SK-N-SH (cell line): ENCODE measurements at regions not wholly inside any gene's neighbourhood (a gene's known extent, or its start where the extent isn't known, plus 50 kb on each side); places are given as distances from the start of the nearest gene placed in this dataset.

Source experiments
- CTCF ChIA-PET: fragments of 300-600, 350-600 bp; formaldehyde crosslinking; extraction: SDS; loops from one replicate; lab custom pipeline; 2021; lab: Yijun Ruan, JAX
- POLR2A ChIA-PET: fragments of 350-600 bp; sonication (Branson Sonifier 250); formaldehyde crosslinking; extraction: SDS; loops from one replicate; lab custom pipeline; 2020; ENCODE audit warnings: antibody characterized with exemption, inconsistent platforms; lab: Yijun Ruan, JAX
- DNase-seq: peaks from one replicate; pipeline ENCODE4 v3.0.0; 2012
- H2AFZ ChIP-seq: fragments of 200-600 bp; sonication (generic); 2 replicates; pipeline ENCODE4 v1.8.1; 2016; ENCODE audit warnings: antibody characterized with exemption, mild to moderate bottlenecking, low read depth
- H3F3A ChIP-seq: fragments of 200-600 bp; sonication (generic); replicated peaks from 2 replicates; pipeline ENCODE3; 2016; ENCODE audit warnings: antibody characterized with exemption, mild to moderate bottlenecking; ENCODE audit not compliant: insufficient read depth
- H3K27ac ChIP-seq, 2 experiments: fragments of 200-500 bp in 1 of 2; fragments of 200-600 bp in 1 of 2; sonication (Bioruptor generic) in 1 of 2; sonication (generic), shearing (Covaris generic) in 1 of 2; 2 replicates each; pipeline versions ENCODE4 v1.5.1 to v1.6.1; 2014 to 2016; ENCODE audit warnings: low read depth in 2 of 2, inconsistent platforms in 1 of 2, low read length in 1 of 2, mild to moderate bottlenecking in 1 of 2, mixed read lengths in 1 of 2
- H3K27me3 ChIP-seq: fragments of 200-600 bp; sonication (generic), shearing (Covaris generic); 2 replicates; pipeline ENCODE4 v1.6.1; 2016; ENCODE audit warnings: mixed run types; ENCODE audit not compliant: insufficient read depth
- H3K36me3 ChIP-seq, 2 experiments: fragments of 200-500 bp in 1 of 2; fragments of 200-600 bp in 1 of 2; sonication (Bioruptor generic) in 1 of 2; sonication (generic) in 1 of 2; replicated peaks in 1 of 2; 2 replicates each; pipeline versions ENCODE3 to v1.5.1; 2014 to 2016; ENCODE audit warnings: low read length in 1 of 2, mild to moderate bottlenecking in 1 of 2; ENCODE audit not compliant: insufficient read depth in 2 of 2, control insufficient read depth in 1 of 2
- H3K4me1 ChIP-seq, 2 experiments: fragments of 200-500 bp in 1 of 2; fragments of 200-600 bp in 1 of 2; sonication (Bioruptor generic) in 1 of 2; sonication (generic), shearing (Covaris generic) in 1 of 2; 2 replicates each; pipeline versions ENCODE4 v1.5.1 to v1.6.1; 2014 to 2016; ENCODE audit warnings: low read depth in 1 of 2, low read length in 1 of 2, mixed run types in 1 of 2; ENCODE audit not compliant: insufficient read depth in 2 of 2, control insufficient read depth in 1 of 2
- H3K4me2 ChIP-seq: fragments of 200-600 bp; sonication (generic), shearing (Covaris generic); 2 replicates; pipeline ENCODE4 v1.6.1; 2017; ENCODE audit warnings: mixed run types
- H3K4me3 ChIP-seq, 2 experiments: fragments of 200-500 bp in 1 of 2; fragments of 200-600 bp in 1 of 2; sonication (Bioruptor generic) in 1 of 2; sonication (generic), shearing (Covaris generic) in 1 of 2; 2 replicates each; pipeline versions ENCODE4 v1.5.1 to v1.8.1; 2014 to 2016; ENCODE audit warnings: low read depth in 2 of 2, inconsistent platforms in 1 of 2, low read length in 1 of 2, mild to moderate bottlenecking in 1 of 2, mixed read lengths in 1 of 2, moderate library complexity in 1 of 2
- H3K79me2 ChIP-seq: fragments of 200-600 bp; sonication (generic); 2 replicates; pipeline ENCODE4 v1.8.1; 2017; ENCODE audit warnings: mild to moderate bottlenecking; ENCODE audit not compliant: insufficient read depth
- H3K9ac ChIP-seq: fragments of 200-600 bp; sonication (generic); 2 replicates; pipeline ENCODE4 v1.6.1; 2017; ENCODE audit warnings: mixed run types
- H3K9me2 ChIP-seq: fragments of 200-600 bp; sonication (generic); 2 replicates; pipeline ENCODE4 v1.6.1; 2017; ENCODE audit warnings: mixed run types
- H3K9me3 ChIP-seq: fragments of 200-600 bp; sonication (generic); 2 replicates; pipeline ENCODE4 v1.6.1; 2017; ENCODE audit warnings: mixed run types, mild to moderate bottlenecking, moderate library complexity
- H4K20me1 ChIP-seq: fragments of 200-600 bp; sonication (generic); 2 replicates; pipeline ENCODE4 v1.6.1; 2017; ENCODE audit warnings: mild to moderate bottlenecking, mixed run types; ENCODE audit not compliant: insufficient read depth
- CHD2 ChIP-seq: fragments of 150-350 bp; IDR thresholded peaks from 2 replicates; pipeline ENCODE4 v1.6.1; 2018; ENCODE audit warnings: low read length; ENCODE audit not compliant: partially characterized antibody
- EP300 ChIP-seq, 2 experiments: IDR thresholded peaks; 2 replicates each; pipeline versions ENCODE4 v1.4.0 to v1.6.1; 2012; ENCODE audit warnings: borderline replicate concordance in 1 of 2, low read depth in 1 of 2, low read length in 1 of 2
- FOSL2 ChIP-seq: IDR thresholded peaks from 2 replicates; pipeline ENCODE4 v1.4.0; 2012; ENCODE audit warnings: low read depth, mild to moderate bottlenecking, moderate library complexity, borderline replicate concordance
- GABPA ChIP-seq: IDR thresholded peaks from 2 replicates; pipeline ENCODE4 v1.4.0; 2012; ENCODE audit warnings: low read depth, mild to moderate bottlenecking
- GATA2 ChIP-seq: sonication (generic); formaldehyde crosslinking; IDR thresholded peaks from 2 replicates; pipeline ENCODE4 v1.5.0; 2020; ENCODE audit warnings: mild to moderate bottlenecking, missing genetic modification reagents
- JUND ChIP-seq: IDR thresholded peaks from 2 replicates; pipeline ENCODE4 v1.4.0; 2012
- MEF2A ChIP-seq: IDR thresholded peaks from 2 replicates; pipeline ENCODE4 v1.4.0; 2012; ENCODE audit warnings: low read depth, borderline replicate concordance
- NFIC ChIP-seq: IDR thresholded peaks from 2 replicates; pipeline ENCODE4 v1.4.0; 2012; ENCODE audit warnings: borderline replicate concordance
- NRF1 ChIP-seq: IDR thresholded peaks from 2 replicates; pipeline ENCODE4 v1.6.1; 2012; ENCODE audit warnings: low read depth, mild to moderate bottlenecking, low read length
- POLR2AphosphoS5 ChIP-seq: IDR thresholded peaks from 2 replicates; pipeline ENCODE4 v1.6.1; 2012; ENCODE audit warnings: low read depth, low read length
- RAD21 ChIP-seq: IDR thresholded peaks from 2 replicates; pipeline ENCODE4 v1.6.1; 2012; ENCODE audit warnings: mild to moderate bottlenecking, low read length
- RCOR1 ChIP-seq: fragments of 150-350 bp; IDR thresholded peaks from 2 replicates; pipeline ENCODE4 v1.6.1; 2017; ENCODE audit warnings: antibody characterized with exemption, low read length
- RFX5 ChIP-seq: IDR thresholded peaks from 2 replicates; pipeline ENCODE4 v1.6.1; 2012; ENCODE audit warnings: mild to moderate bottlenecking, improper control_type of control experiment, low read length
- TAF1 ChIP-seq: IDR thresholded peaks from 2 replicates; pipeline ENCODE4 v1.6.1; 2012; ENCODE audit warnings: low read depth, mild to moderate bottlenecking, low read length, moderate library complexity, borderline replicate concordance
- USF2 ChIP-seq: fragments of 150-350 bp; IDR thresholded peaks from 2 replicates; pipeline ENCODE4 v1.6.1; 2017; ENCODE audit warnings: antibody characterized with exemption, low read length, low read depth, borderline replicate concordance
- WGBS: methylation state at CpG from one replicate; pipeline ENCODE4 v1.1.6; 2017; ENCODE audit warnings: low lambda C conversion rate; 5-methylcytosine and 5-hydroxymethylcytosine counted together
- TF ChIP-seq, protein P1 (sequence below): IDR thresholded peaks from 2 replicates; pipeline ENCODE4 v1.6.1; 2012; ENCODE audit warnings: mild to moderate bottlenecking, low read depth, low read length, moderate library complexity
- TF ChIP-seq, protein P2 (sequence below): fragments of 200-600 bp; sonication (generic); IDR thresholded peaks from 2 replicates; pipeline ENCODE4 v1.6.1; 2017; ENCODE audit warnings: antibody characterized with exemption, mild to moderate bottlenecking, moderate library complexity
- TF ChIP-seq, protein P3 (sequence below): IDR thresholded peaks from 2 replicates; pipeline ENCODE4 v1.4.0; 2012; ENCODE audit warnings: low read depth, borderline replicate concordance
- TF ChIP-seq, protein P4 (sequence below): IDR thresholded peaks from 2 replicates; pipeline ENCODE4; 2012
- TF ChIP-seq, protein P5 (sequence below): IDR thresholded peaks from 2 replicates; pipeline ENCODE4 v1.4.0; 2012; ENCODE audit warnings: low read depth

- Histone ChIP-seq H3K27ac (no peak overlapping the region), H2AFZ (no peak overlapping the region), H3K27me3 (no peaks in the 10 kb centered on the region), H3K9ac (no peak overlapping the region), H3K9me3 (no peaks in the 10 kb centered on the region), H3K4me3 (no peak overlapping the region), H3K4me2 (no peak overlapping the region), H3K9me2 (no peaks in the 10 kb centered on the region), H4K20me1 (no peaks in the 10 kb centered on the region), H3K79me2 (no peaks in the 10 kb centered on the region), H3K4me1 (no peaks in the 10 kb centered on the region), H3K36me3 (no peaks in the 10 kb centered on the region), H3F3A (no peaks in the 10 kb centered on the region)
- CTCF ChIA-PET, result interaction anchor here (1.1 kb wide), 1 partner anchor 10 kb away, joined by 3 read pairs; no protein-coding TSS in a partner anchor
- DNase-seq, result no peak
- 2% methylated on average over 3 of the region's 3 CpGs for WGBS
- POLR2A ChIA-PET, result interaction anchor here (0.6 kb wide), 1 partner anchor 1082 kb away, joined by 3 read pairs; no protein-coding TSS in a partner anchor
- TF ChIP-seq USF2, result no peak
- no peak for TF ChIP-seq GATA2 (CRISPR knock-in tag)
- no peak for TF ChIP-seq TAF1
- no peak for TF ChIP-seq JUND
- TF ChIP-seq, protein P1, sequence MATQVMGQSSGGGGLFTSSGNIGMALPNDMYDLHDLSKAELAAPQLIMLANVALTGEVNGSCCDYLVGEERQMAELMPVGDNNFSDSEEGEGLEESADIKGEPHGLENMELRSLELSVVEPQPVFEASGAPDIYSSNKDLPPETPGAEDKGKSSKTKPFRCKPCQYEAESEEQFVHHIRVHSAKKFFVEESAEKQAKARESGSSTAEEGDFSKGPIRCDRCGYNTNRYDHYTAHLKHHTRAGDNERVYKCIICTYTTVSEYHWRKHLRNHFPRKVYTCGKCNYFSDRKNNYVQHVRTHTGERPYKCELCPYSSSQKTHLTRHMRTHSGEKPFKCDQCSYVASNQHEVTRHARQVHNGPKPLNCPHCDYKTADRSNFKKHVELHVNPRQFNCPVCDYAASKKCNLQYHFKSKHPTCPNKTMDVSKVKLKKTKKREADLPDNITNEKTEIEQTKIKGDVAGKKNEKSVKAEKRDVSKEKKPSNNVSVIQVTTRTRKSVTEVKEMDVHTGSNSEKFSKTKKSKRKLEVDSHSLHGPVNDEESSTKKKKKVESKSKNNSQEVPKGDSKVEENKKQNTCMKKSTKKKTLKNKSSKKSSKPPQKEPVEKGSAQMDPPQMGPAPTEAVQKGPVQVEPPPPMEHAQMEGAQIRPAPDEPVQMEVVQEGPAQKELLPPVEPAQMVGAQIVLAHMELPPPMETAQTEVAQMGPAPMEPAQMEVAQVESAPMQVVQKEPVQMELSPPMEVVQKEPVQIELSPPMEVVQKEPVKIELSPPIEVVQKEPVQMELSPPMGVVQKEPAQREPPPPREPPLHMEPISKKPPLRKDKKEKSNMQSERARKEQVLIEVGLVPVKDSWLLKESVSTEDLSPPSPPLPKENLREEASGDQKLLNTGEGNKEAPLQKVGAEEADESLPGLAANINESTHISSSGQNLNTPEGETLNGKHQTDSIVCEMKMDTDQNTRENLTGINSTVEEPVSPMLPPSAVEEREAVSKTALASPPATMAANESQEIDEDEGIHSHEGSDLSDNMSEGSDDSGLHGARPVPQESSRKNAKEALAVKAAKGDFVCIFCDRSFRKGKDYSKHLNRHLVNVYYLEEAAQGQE, result no peak
- no peak for TF ChIP-seq NFIC
- no peak for TF ChIP-seq RCOR1
- TF ChIP-seq EP300 (IDR thresholded peaks at IDR 0.05; ENCODE audit: borderline replicate concordance in 1 of 2, low read depth in 1 of 2, low read length in 1 of 2), result no peak
- no peak for TF ChIP-seq MEF2A
- TF ChIP-seq, protein P2, sequence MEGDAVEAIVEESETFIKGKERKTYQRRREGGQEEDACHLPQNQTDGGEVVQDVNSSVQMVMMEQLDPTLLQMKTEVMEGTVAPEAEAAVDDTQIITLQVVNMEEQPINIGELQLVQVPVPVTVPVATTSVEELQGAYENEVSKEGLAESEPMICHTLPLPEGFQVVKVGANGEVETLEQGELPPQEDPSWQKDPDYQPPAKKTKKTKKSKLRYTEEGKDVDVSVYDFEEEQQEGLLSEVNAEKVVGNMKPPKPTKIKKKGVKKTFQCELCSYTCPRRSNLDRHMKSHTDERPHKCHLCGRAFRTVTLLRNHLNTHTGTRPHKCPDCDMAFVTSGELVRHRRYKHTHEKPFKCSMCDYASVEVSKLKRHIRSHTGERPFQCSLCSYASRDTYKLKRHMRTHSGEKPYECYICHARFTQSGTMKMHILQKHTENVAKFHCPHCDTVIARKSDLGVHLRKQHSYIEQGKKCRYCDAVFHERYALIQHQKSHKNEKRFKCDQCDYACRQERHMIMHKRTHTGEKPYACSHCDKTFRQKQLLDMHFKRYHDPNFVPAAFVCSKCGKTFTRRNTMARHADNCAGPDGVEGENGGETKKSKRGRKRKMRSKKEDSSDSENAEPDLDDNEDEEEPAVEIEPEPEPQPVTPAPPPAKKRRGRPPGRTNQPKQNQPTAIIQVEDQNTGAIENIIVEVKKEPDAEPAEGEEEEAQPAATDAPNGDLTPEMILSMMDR, result no peak
- TF ChIP-seq, protein P3, sequence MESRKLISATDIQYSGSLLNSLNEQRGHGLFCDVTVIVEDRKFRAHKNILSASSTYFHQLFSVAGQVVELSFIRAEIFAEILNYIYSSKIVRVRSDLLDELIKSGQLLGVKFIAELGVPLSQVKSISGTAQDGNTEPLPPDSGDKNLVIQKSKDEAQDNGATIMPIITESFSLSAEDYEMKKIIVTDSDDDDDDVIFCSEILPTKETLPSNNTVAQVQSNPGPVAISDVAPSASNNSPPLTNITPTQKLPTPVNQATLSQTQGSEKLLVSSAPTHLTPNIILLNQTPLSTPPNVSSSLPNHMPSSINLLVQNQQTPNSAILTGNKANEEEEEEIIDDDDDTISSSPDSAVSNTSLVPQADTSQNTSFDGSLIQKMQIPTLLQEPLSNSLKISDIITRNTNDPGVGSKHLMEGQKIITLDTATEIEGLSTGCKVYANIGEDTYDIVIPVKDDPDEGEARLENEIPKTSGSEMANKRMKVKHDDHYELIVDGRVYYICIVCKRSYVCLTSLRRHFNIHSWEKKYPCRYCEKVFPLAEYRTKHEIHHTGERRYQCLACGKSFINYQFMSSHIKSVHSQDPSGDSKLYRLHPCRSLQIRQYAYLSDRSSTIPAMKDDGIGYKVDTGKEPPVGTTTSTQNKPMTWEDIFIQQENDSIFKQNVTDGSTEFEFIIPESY, result no peak
- no peak for TF ChIP-seq NRF1
- TF ChIP-seq GABPA, result no peak
- no peak for TF ChIP-seq POLR2AphosphoS5
- TF ChIP-seq, protein P4, sequence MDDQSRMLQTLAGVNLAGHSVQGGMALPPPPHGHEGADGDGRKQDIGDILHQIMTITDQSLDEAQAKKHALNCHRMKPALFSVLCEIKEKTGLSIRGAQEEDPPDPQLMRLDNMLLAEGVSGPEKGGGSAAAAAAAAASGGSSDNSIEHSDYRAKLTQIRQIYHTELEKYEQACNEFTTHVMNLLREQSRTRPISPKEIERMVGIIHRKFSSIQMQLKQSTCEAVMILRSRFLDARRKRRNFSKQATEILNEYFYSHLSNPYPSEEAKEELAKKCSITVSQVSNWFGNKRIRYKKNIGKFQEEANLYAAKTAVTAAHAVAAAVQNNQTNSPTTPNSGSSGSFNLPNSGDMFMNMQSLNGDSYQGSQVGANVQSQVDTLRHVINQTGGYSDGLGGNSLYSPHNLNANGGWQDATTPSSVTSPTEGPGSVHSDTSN, result no peak
- no peak for TF ChIP-seq FOSL2
- no peak for TF ChIP-seq CHD2
- TF ChIP-seq RAD21, result no peak
- TF ChIP-seq, protein P5, sequence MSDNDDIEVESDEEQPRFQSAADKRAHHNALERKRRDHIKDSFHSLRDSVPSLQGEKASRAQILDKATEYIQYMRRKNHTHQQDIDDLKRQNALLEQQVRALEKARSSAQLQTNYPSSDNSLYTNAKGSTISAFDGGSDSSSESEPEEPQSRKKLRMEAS, result no peak
- no peak for TF ChIP-seq RFX5
Measured at GRCh38 chr5:4422247-4422646, 717.9 kb upstream of the ADAMTS16 start.
